ENCODE measurements at regions not wholly inside any gene's neighbourhood (a gene's known extent, or its start where the extent isn't known, plus 50 kb on each side); places are given as distances from the start of the nearest gene placed in this dataset.

DNA sequence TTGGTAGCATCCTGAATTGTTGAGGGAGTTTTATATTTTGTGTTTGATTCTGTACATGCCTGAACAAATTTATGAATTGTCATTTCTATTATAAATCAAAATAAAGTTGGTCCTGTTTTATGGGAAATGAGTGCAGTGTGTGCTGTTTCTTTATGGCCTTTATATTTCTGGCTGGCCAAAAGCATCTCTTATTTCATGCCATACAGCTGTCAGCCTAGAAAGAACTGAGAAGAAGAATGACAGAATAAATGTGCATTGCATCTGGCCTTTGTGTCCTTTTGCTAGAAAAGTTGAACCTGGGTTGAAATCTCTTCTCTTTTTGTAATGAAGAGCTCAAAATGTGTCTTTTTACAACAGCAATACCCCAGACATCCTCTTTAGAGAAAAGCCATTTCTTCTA is 474.7 kb upstream of the LRATD1 start (continued):
- TF ChIP-seq, protein P1, sequence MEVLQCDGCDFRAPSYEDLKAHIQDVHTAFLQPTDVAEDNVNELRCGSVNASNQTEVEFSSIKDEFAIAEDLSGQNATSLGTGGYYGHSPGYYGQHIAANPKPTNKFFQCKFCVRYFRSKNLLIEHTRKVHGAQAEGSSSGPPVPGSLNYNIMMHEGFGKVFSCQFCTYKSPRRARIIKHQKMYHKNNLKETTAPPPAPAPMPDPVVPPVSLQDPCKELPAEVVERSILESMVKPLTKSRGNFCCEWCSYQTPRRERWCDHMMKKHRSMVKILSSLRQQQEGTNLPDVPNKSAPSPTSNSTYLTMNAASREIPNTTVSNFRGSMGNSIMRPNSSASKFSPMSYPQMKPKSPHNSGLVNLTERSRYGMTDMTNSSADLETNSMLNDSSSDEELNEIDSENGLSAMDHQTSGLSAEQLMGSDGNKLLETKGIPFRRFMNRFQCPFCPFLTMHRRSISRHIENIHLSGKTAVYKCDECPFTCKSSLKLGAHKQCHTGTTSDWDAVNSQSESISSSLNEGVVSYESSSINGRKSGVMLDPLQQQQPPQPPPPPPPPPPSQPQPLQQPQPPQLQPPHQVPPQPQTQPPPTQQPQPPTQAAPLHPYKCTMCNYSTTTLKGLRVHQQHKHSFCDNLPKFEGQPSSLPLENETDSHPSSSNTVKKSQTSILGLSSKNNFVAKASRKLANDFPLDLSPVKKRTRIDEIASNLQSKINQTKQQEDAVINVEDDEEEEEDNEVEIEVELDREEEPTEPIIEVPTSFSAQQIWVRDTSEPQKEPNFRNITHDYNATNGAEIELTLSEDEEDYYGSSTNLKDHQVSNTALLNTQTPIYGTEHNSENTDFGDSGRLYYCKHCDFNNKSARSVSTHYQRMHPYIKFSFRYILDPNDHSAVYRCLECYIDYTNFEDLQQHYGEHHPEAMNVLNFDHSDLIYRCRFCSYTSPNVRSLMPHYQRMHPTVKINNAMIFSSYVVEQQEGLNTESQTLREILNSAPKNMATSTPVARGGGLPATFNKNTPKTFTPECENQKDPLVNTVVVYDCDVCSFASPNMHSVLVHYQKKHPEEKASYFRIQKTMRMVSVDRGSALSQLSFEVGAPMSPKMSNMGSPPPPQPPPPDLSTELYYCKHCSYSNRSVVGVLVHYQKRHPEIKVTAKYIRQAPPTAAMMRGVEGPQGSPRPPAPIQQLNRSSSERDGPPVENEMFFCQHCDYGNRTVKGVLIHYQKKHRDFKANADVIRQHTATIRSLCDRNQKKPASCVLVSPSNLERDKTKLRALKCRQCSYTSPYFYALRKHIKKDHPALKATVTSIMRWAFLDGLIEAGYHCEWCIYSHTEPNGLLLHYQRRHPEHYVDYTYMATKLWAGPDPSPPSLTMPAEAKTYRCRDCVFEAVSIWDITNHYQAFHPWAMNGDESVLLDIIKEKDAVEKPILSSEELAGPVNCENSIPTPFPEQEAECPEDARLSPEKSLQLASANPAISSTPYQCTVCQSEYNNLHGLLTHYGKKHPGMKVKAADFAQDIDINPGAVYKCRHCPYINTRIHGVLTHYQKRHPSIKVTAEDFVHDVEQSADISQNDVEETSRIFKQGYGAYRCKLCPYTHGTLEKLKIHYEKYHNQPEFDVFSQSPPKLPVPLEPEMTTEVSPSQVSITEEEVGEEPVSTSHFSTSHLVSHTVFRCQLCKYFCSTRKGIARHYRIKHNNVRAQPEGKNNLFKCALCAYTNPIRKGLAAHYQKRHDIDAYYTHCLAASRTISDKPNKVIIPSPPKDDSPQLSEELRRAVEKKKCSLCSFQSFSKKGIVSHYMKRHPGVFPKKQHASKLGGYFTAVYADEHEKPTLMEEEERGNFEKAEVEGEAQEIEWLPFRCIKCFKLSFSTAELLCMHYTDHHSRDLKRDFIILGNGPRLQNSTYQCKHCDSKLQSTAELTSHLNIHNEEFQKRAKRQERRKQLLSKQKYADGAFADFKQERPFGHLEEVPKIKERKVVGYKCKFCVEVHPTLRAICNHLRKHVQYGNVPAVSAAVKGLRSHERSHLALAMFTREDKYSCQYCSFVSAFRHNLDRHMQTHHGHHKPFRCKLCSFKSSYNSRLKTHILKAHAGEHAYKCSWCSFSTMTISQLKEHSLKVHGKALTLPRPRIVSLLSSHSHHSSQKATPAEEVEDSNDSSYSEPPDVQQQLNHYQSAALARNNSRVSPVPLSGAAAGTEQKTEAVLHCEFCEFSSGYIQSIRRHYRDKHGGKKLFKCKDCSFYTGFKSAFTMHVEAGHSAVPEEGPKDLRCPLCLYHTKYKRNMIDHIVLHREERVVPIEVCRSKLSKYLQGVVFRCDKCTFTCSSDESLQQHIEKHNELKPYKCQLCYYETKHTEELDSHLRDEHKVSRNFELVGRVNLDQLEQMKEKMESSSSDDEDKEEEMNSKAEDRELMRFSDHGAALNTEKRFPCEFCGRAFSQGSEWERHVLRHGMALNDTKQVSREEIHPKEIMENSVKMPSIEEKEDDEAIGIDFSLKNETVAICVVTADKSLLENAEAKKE (CRISPR knock-in tag; IDR thresholded peaks at IDR 0.05), result no peak
- TF ChIP-seq, protein P2, sequence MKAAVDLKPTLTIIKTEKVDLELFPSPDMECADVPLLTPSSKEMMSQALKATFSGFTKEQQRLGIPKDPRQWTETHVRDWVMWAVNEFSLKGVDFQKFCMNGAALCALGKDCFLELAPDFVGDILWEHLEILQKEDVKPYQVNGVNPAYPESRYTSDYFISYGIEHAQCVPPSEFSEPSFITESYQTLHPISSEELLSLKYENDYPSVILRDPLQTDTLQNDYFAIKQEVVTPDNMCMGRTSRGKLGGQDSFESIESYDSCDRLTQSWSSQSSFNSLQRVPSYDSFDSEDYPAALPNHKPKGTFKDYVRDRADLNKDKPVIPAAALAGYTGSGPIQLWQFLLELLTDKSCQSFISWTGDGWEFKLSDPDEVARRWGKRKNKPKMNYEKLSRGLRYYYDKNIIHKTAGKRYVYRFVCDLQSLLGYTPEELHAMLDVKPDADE (IDR thresholded peaks at IDR 0.05), result no peak
- TF ChIP-seq, protein P3, sequence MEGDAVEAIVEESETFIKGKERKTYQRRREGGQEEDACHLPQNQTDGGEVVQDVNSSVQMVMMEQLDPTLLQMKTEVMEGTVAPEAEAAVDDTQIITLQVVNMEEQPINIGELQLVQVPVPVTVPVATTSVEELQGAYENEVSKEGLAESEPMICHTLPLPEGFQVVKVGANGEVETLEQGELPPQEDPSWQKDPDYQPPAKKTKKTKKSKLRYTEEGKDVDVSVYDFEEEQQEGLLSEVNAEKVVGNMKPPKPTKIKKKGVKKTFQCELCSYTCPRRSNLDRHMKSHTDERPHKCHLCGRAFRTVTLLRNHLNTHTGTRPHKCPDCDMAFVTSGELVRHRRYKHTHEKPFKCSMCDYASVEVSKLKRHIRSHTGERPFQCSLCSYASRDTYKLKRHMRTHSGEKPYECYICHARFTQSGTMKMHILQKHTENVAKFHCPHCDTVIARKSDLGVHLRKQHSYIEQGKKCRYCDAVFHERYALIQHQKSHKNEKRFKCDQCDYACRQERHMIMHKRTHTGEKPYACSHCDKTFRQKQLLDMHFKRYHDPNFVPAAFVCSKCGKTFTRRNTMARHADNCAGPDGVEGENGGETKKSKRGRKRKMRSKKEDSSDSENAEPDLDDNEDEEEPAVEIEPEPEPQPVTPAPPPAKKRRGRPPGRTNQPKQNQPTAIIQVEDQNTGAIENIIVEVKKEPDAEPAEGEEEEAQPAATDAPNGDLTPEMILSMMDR (conservative IDR thresholded peaks at IDR 0.05; ENCODE audit: low read depth in 2 of 2), result no peak
- TF ChIP-seq CREB1 (CRISPR knock-in tag; IDR thresholded peaks at IDR 0.05; ENCODE audit: low read depth) (no peak), EZH2 (IDR thresholded peaks at IDR 0.05; ENCODE audit: low read depth, unreplicated experiment) (no peak), POLR2AphosphoS5 (IDR thresholded peaks at IDR 0.05; ENCODE audit: low read depth) (no peak), ZNF114 (CRISPR knock-in tag; IDR thresholded peaks at IDR 0.05) (no peak), NANOG (IDR thresholded peaks at IDR 0.05; ENCODE audit: borderline replicate concordance) (no peak), STAT1 (IDR thresholded peaks at IDR 0.05; ENCODE audit: unreplicated experiment) (no peak), EZH2phosphoT487 (IDR thresholded peaks at IDR 0.05; ENCODE audit: unreplicated experiment) (no peak), JUNB (IDR thresholded peaks at IDR 0.05; ENCODE audit: unreplicated experiment) (no peak)
